ENCODE measurements at regions not wholly inside any gene's neighbourhood (a gene's known extent, or its start where the extent isn't known, plus 50 kb on each side); places are given as distances from the start of the nearest gene placed in this dataset.
A peak's percentile ranks its signal among the peaks of the same experiment; 100 is the strongest.
"Not testable (repeated sequence)": the region's sequence is repeated elsewhere in the genome, so short reads cannot be mapped to it uniquely, and the experiment has no call there.

DNA sequence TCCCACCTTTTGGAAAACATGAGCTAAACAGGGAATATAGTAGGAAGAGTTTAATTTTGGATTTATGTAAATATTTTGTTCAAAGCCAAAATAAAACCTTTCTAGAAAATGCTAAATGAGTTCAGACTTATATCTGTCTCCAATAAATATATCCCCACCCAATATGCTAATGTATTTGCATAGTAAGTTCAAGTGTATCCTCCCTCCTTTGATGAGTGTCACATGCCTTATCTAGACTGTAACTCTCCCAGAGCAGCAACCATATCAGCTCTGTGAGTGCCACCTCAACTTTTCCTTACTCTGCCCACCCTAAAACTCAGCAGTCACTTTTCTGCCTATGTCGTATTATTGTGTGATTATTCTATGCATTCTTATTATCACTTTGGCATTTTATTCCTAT lies 516.1 kb upstream of the NR3C2 start:
- DNase-seq, result no peak

DNA sequence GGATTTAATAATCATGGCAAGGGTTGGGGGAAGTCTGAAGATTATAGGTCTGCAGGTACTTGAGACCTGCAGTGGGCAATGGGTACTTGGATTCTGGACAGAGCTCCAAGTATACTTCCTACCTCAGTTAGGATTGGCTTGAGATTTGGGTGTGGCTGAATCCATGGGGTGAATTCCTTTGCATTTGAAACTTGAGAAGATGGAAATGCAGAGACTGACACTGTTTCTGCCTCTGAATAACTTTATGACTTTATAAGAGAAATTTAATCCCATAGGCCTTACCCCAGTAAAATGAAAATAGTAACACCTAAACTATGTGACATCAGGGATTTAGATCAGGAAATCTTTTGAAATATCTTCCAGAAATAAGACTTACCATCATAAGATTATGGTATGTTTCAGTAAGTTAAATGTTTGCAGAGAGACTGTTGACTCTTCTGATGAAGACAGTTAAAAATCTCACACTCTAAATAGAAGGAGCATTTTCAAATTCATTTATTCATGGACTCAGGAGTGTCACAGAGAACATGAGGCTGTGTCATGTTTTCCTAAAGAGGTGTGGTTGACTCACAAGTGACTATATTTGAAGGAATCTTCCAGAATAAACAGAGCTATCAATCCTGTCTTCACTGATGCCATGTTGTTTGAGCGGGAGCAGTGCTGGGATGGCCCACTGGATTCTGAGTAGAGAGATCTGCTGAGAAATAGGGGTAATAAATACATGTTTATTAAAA lies 513.5 kb upstream of the NR3C2 start:
- no peak for DNase-seq

DNA sequence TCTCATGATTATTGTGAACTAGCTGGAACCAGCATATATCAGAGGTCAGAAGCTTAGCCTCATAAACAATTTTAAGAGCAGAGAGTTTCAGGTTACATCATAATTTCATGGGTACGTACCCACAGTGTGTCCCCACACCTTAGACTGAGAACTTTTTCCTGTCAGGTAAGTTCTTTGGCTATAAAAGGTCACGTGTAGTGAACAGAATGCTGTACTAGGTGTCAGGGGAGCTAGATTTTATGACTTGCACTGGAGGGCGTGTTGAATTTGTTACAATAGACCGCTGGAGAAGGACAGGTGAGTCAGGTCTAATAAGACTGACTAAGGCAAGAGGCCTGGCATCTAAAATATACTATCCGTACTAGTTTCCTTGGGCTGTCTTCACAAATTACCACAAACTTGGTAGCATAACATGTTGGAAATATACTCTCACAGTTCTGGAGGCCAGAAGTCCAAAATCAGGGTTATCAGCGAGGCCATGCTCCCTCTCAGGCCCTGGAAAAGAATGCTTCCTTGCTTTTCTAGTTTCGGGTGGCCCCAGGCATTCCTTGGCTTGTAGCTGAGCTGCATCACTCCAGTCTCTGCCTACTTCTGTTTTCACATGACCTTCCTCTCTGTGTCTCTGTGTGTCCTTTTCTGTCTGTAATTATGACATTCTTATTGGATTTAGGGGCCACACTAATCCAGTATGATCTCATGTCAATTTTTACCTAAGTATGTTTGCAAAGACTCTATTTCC lies 512.0 kb upstream of the NR3C2 start:
- DNase-seq, result no peak

DNA sequence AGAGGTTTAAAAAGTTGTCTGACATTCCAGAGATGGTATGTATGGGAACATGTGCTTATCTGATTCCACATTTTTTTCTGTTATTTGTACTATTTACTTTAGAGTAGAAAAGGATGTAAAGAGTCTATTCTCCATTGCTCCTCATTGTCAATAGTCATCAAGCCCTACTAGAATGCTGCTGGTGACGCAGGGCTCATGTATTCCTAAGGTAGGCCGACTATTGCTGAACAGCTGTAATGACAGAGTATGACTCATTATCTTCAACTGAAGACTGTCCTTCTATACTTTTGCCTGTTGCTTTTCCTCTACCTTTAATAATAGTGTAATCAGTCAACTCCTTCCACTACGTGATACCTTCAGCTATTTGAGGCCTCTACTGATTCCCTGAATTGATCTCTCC lies 509.1 kb upstream of the NR3C2 start:
- no peak for DNase-seq

DNA sequence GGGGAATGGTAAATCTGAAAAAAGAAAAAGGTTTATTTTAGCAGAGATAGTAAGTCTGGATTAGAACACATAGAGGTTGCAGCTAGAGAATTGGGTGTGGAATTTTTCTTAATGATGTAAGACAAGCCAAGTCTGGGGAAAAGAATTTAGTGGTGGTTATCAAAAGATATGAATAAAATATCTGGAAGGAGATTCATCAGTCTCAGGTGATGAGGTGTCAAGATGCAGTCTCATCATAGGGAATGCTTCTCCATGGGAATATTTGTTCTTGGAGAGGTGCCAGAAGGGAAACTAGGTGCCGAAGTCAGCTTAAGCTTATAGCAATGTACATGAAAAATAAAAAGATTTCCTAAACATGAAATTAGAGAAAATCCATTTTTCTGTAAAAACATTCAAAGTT lies 504.1 kb upstream of the NR3C2 start:
- DNase-seq, result no peak

DNA sequence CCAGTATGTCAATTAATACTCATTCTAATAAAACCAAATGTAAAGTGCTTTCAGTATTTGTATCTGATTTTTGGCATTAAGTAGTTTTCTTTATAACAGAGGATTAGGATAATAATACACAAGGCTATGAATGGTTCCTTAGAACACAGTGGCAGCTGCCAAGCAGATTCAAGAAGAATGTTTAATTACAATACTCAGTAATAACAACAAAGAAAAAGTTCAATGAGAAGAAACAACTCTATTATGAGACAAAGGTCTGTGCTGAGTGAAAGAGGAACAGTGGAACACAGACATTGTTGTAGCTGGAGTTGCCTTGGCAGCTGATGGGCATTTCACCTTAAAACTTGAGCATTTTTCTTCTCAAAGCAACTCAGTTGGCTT lies 502.6 kb upstream of the NR3C2 start:
- DNase-seq, result no peak

DNA sequence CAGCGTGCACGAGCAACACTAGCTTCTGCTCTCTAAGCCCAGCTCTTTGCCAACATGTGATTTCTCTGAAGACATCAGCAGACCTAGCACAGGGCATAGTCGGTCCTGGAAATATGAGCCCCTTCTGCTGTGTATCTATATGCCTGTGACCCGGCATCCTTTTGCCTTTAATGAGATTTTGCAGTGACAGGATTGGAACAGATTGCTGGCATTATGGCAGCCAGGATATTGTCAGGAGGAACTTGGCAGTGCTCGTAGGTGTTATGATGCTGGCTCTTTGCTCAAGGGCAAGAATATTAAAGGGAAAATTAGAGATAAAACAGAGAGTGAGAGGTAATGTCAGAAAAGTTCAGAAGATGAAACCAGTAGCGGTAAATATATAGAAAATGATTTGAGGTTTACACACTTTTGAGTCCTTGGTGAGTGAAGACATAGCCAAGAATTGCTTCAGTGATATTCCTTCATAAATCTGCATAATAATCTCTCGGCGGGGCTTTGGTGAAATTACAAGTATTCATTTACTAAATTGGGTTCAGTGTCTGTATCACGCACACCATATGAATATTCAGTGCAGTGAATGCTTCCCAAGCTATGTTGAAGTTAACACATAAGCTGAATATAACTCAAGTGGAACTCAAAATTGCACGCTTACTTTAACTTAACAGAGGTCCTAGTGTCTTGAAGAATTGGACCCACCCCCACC lies 502.1 kb upstream of the NR3C2 start:
- no peak for DNase-seq

DNA sequence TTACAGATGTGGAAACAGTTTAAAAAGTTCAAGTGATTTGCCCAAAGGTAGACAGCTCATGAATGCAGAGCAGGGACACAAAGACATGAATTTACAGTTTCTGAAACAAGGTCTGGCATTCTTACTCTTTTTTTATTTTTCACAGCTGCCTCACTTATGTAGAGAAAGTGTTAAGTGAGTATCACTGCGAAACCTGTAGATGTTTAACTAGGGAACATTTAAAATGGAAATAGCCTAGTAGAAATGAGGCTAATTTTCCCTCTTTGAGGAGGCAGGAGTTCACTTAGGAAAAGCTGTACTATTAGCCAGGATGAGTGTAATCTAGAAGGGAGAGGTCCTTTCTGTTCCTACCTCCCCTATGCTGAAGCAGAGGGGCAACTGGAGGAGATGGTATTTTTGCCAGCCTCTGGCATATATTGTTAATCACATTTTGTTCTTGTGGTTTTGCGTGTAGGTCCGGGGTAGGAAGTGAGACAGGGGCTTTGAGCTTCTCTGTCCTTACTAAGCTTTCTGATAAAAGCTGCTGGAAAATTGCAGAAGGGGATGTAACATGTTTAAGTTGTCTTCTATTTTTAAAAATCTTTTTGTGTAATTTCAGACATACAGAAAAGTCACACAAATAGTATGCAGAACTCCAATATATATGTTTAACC lies 492.8 kb upstream of the NR3C2 start:
- DNase-seq, result no peak

DNA sequence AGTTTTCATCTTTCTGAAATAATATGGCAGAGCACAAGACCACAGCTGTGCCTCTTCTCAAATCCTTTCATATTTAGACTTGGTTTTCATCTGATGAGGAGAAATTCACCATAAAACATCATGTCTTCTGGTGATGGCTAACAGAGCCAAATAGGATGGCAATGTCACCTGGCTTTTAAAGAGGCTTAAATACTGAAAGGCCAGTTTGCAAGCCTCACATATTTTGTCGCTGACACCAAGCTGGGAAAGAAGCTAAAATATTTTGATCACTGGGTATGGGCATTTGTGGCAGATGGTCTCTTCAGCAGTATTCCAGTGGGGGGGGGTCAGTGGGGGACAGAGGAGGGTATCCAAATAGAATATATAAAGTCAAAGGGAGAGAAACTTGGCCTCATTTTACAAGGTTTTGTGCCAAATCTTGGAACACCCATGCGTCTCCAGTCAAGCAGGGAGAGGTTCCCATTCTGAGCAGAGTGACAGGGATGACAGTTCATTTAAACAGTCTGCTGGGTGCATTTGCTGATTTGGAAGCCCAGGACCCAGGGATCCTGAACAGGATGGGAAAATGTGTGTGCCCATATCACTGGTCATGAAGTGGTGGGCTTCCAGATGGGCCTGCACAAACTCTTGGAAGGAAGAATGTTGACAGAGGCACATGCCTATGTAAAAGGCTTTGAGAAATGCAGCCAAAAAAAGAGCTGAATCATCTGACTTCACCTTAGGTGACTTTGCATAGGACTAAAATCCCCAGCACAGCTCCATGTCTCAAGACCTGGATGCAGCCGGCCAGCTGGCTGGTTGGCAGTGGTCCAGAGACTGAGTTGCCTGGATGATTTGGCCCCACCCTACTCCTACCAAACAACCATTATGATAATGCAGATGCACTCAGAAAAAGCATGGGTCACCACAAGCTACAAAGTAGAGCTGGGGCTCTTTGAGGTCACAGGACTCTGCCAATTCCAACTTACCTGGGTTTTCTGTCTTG lies 484.4 kb upstream of the NR3C2 start:
- peak in 1 of 56 donors; percentile 1 for DNase-seq

DNA sequence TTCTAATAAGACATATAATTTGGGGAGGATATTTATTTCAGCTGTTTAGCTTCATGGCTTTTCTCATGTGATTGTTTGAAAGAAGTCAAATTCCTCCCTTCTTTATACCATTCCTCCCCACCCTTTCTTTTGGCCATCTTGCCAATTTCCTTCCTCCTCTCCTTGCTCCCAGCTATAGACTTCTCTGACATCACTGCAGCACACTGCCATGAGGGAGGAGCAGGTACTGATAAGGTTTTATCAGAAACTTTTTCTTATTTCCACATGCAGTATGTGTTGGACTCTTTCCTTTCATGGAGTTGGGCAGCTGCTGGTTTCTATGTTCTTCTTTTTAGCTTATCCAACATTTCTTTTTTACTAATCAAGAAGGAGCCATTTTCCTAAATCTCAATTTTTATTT lies 481.7 kb upstream of the NR3C2 start:
- no peak for DNase-seq

DNA sequence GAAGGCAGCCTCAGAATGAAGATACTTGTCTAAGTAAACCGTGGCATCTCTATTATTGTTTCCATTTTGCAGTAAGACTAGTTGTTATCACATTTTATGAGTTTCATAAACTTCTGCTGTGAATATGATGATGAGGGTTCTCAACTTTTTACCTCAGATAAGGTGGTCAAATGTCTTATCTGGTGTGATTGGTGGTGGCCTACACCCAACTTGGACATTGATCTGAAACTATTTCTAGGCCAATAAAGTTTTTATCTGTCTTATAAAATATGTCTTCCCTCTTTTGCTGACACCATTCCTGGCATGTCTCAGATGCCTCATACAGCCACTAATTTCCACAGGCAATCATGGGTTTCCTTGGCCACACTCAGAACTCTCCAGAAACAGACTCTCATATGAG lies 480.3 kb upstream of the NR3C2 start:
- DNase-seq, result no peak

DNA sequence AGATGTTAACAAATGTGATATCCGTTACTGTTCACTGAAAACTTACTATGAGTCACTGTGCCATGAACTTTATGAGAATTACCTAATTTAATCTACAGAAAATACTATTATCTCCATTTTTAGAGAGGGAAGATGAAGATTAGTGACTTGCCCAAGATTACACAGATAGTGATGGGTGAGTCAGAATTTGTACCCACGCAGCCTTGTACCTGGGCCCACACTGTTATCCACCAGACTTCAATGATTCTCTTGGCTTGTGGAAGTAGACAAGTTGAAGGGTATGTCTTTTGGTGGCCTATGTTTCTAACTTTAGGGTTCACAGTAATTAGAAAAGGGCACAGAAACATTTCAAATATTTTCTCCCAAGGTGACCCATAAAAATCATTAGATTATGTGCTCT lies 472.5 kb upstream of the NR3C2 start:
- no peak for DNase-seq

DNA sequence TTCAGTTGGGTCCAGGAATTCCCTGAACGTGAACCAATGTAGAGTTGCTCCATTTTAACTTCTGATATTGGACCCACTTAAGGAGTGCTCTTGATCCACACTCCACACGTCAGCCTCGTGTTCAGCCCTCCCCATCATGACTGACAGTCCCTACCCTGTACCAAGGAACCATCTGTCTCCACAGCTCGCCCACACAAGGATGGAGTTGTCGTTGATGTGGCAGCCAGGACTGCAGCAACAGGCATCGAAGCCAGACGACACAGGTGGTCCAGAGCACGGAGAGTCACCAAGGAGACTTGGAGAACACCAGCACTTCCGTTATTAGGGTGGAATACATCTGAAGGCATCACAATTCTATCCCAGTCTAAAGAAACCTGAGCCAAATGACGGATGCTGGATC lies 472.1 kb upstream of the NR3C2 start:
- DNase-seq, result peak in 7 of 56 donors; percentile 1 to 7 (median 2)

DNA sequence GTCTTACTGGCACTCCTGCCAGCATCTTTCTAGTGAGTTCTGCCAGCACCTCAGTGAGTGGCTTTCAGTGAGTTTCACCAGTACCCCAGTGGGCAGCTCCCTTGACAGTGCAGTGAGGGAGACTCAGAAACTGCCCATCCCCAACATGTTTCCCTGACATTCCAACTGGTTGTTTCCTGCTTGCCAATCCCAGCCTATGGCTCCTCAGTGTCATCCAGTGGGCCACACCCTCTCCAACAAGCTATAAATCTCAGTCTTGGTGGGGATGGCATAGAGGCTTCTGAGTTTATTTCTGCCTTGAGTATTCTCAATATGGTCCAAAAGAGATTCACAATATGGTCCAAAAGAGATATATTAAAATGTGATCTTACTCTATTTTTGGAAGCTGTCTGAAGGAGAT lies 461.2 kb upstream of the NR3C2 start:
- DNase-seq, result no peak

DNA sequence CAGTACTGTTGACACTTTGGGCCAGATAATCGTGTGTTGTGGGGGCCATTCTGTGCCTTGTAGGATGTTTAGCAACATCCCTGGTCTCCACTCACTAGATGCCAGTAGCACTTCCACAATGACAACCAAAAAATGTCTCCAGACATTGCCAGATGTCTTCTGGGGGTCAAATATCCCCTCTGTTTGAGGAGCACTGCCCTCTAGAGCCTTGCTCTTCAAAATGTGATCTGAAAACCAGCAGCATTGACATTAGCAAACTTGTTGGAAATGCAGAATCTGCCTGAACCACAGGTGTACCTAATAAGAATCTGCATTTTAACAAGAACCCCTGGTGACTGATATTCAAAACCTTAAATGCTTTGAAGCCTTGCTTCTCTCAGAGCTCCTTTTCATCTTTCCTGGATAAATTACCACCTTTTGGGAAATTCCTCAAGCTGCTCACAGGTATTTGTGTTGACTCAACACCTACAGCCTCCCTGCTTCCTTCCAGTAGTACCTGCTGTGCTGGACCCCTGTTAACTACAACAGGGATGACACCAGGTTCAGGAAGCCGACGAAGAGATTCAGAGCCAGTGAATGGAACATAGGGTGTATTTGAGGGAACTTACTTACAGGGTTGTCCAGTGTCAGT lies 459.0 kb upstream of the NR3C2 start:
- no peak for DNase-seq

DNA sequence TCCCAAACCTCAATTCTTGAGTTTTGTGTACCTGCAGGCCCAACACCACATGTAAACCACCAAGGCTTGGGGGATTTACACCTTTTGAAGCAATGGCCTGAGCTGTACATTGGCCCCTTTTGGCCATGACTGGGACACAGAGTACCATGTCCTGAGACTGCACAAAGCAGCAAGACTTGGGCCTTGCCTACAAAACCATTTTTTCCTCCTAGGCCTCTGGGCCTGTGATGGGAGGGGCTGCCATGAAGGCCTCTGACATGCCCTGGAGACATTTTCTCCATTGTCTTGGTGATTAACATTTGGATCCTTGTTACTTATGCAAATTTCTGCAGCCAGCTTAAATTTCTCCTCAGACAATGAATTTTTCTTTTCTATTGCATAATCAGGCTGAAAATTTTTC lies 455.9 kb upstream of the NR3C2 start:
- DNase-seq, result not testable (repeated sequence)

DNA sequence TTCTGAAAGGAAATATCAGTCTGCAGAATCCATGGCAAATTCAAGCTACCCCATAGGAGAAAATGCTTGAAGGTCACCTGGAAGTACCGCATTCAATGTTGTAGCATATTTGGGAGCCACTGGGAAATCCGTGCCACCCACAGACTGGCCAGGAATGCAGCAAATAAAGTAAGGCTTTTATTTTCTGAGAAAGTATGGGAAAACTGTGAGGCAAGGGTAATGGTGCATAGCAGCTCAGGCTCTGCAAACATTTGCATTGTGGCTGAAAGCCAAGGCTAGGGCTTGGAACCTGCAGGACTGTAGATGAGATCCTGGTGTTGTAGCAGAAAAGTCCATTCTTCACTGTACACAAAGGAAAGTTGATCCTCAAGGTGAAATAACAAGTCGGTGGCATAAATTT lies 450.9 kb upstream of the NR3C2 start:
- DNase-seq, result no peak

DNA sequence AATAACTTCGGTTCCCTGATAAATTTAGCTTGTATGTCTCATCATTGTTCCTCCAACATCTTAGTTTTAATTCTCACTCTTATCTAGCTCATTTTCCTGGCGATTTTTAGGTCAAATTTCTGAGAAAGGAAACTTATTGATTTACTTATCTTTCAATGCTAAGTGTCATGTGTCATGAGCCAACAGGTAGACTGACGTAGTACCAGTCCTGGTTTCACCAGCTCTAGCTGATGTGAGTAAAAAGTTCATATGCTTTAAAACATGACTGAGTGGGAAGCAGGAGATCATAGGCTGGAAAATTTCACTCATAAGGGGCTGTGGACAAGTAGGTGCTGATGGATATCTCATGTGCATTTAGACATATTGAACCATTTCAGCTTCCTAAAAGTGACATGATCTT lies 441.7 kb upstream of the NR3C2 start:
- no peak for DNase-seq

DNA sequence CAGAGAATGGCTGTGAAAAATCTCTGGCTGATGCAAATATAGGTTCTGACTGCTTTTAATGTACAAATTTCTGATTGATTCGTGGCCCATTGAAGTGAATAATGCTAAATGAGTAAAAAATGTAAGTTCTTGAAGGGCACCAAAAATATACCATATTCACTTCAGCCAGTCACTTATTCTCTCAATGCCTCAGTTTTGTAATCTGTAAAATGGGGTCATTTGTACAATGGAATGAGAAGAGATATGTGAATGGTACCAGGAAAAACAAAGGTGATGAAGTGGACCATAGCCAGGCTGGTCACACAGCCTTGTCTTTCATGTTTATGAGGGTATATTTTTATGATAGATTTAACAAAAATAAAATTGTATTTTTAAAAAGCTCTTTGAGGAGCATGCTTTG lies 441.2 kb upstream of the NR3C2 start:
- DNase-seq, result no peak
